ENCODE measurements at regions not wholly inside any gene's neighbourhood (a gene's known extent, or its start where the extent isn't known, plus 50 kb on each side); places are given as distances from the start of the nearest gene placed in this dataset.

GRCh38 chr4:14392378-14392777 lies 609.9 kb upstream of the CPEB2 start:
- H3K9ac ChIP-seq, result no peak overlapping the region
- H2AFZ ChIP-seq, result no peak overlapping the region
- H3K4me2 ChIP-seq (ENCODE audit: low read length), result no peak overlapping the region
- no peaks in the 10 kb centered on the region for H3K4me1 ChIP-seq
- H3K27me3 ChIP-seq (ENCODE audit: control insufficient read depth, insufficient read depth, low read length), result no peaks in the 10 kb centered on the region
- TF ChIP-seq, protein P1, sequence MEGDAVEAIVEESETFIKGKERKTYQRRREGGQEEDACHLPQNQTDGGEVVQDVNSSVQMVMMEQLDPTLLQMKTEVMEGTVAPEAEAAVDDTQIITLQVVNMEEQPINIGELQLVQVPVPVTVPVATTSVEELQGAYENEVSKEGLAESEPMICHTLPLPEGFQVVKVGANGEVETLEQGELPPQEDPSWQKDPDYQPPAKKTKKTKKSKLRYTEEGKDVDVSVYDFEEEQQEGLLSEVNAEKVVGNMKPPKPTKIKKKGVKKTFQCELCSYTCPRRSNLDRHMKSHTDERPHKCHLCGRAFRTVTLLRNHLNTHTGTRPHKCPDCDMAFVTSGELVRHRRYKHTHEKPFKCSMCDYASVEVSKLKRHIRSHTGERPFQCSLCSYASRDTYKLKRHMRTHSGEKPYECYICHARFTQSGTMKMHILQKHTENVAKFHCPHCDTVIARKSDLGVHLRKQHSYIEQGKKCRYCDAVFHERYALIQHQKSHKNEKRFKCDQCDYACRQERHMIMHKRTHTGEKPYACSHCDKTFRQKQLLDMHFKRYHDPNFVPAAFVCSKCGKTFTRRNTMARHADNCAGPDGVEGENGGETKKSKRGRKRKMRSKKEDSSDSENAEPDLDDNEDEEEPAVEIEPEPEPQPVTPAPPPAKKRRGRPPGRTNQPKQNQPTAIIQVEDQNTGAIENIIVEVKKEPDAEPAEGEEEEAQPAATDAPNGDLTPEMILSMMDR (IDR thresholded peaks at IDR 0.05), result no peak
- H3K9me3 ChIP-seq (ENCODE audit: control insufficient read depth, low read length), result no peaks in the 10 kb centered on the region
- H3K79me2 ChIP-seq, result no peaks in the 10 kb centered on the region
- H3K36me3 ChIP-seq (ENCODE audit: control insufficient read depth, insufficient read depth, low read length), result no peaks in the 10 kb centered on the region
- H3K4me3 ChIP-seq (ENCODE audit: low read depth, low read length), result no peak overlapping the region
- H3K27ac ChIP-seq, result no peak overlapping the region

DNA sequence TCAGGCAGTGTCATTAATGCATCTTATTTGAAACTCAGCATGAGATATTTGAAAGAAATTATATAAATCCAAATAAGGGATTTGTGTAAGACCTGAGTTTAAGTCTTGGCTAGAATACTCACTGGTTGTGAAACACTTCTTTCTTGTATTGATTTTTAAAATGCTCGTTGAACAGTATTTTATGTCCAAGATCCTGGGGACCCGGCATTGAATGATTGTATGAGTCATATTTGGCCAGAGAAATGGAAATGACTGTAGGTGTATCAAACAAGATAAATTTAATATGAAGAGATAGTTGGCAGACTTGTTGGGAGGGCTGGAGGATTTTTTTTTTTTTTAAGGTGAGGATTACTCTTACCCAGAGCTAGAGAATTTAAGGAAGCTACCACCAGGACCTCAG lies 606.1 kb upstream of the CPEB2 start:
- H3K4me3 ChIP-seq (ENCODE audit: low read depth, low read length), result no peak overlapping the region
- no peaks in the 10 kb centered on the region for H3K4me1 ChIP-seq
- no peak overlapping the region for H2AFZ ChIP-seq
- H3K4me2 ChIP-seq (ENCODE audit: low read length), result no peak overlapping the region
- H3K9me3 ChIP-seq (ENCODE audit: control insufficient read depth, low read length), result no peaks in the 10 kb centered on the region
- H3K27me3 ChIP-seq (ENCODE audit: control insufficient read depth, insufficient read depth, low read length), result no peaks in the 10 kb centered on the region
- no peaks in the 10 kb centered on the region for H3K36me3 ChIP-seq (ENCODE audit: control insufficient read depth, insufficient read depth, low read length)
- no peak overlapping the region for H3K27ac ChIP-seq
- no peak overlapping the region for H3K9ac ChIP-seq
- H3K79me2 ChIP-seq, result no peaks in the 10 kb centered on the region
- TF ChIP-seq, protein P1 (IDR thresholded peaks at IDR 0.05), result no peak

DNA sequence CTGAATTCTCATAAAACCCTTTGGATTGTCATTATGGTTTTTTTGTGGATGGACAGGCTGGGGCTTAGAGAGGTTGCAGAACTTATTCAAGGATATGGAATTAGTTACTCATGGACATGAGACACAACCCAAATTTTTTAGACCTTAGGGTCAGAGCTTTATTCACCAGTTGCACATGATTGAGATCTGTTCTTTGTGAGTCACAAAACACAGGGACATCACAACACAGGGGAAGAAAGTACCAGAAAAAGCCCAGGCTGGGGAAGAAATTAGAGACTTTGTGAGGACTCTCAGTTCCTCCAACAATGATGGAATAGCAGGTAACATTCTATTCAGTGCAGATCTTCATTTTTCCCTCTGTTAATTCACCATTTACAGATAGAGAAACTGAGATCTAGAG lies 602.4 kb upstream of the CPEB2 start:
- Histone ChIP-seq H3K9ac (no peak overlapping the region), H3K79me2 (no peaks in the 10 kb centered on the region), H3K4me1 (no peaks in the 10 kb centered on the region), H3K27ac (no peak overlapping the region), H3K36me3 (ENCODE audit: control insufficient read depth, insufficient read depth, low read length) (no peaks in the 10 kb centered on the region), H3K9me3 (ENCODE audit: control insufficient read depth, low read length) (no peaks in the 10 kb centered on the region), H3K4me3 (ENCODE audit: low read depth, low read length) (no peak overlapping the region), H3K4me2 (ENCODE audit: low read length) (no peak overlapping the region), H3K27me3 (ENCODE audit: control insufficient read depth, insufficient read depth, low read length) (no peaks in the 10 kb centered on the region), H2AFZ (no peak overlapping the region)
- TF ChIP-seq, protein P1 (IDR thresholded peaks at IDR 0.05), result no peak

GRCh38 chr4:14400307-14400706 lies 602.0 kb upstream of the CPEB2 start:
- Histone ChIP-seq H3K4me1 (no peaks in the 10 kb centered on the region), H2AFZ (no peak overlapping the region), H3K9me3 (ENCODE audit: control insufficient read depth, low read length) (no peaks in the 10 kb centered on the region), H3K27me3 (ENCODE audit: control insufficient read depth, insufficient read depth, low read length) (no peaks in the 10 kb centered on the region), H3K4me2 (ENCODE audit: low read length) (no peak overlapping the region), H3K4me3 (ENCODE audit: low read depth, low read length) (no peak overlapping the region), H3K9ac (no peak overlapping the region), H3K79me2 (no peaks in the 10 kb centered on the region), H3K36me3 (ENCODE audit: control insufficient read depth, insufficient read depth, low read length) (no peaks in the 10 kb centered on the region), H3K27ac (no peak overlapping the region)
- TF ChIP-seq, protein P1 (IDR thresholded peaks at IDR 0.05), result no peak

- Histone ChIP-seq H3K36me3 (ENCODE audit: control insufficient read depth, insufficient read depth, low read length) (no peaks in the 10 kb centered on the region), H2AFZ (no peak overlapping the region), H3K9me3 (ENCODE audit: control insufficient read depth, low read length) (no peaks in the 10 kb centered on the region), H3K4me1 (no peaks in the 10 kb centered on the region), H3K79me2 (no peaks in the 10 kb centered on the region), H3K4me2 (ENCODE audit: low read length) (no peak overlapping the region), H3K4me3 (ENCODE audit: low read depth, low read length) (no peak overlapping the region), H3K27ac (no peak overlapping the region), H3K9ac (no peak overlapping the region), H3K27me3 (ENCODE audit: control insufficient read depth, insufficient read depth, low read length) (no peaks in the 10 kb centered on the region)
- TF ChIP-seq, protein P1 (IDR thresholded peaks at IDR 0.05), result no peak
Observed at GRCh38 chr4:14403132-14403531, 599.1 kb upstream of the CPEB2 start.
